Activated CD4-positive, alpha-beta memory T cell treated with anti-CD3 and anti-CD28 coated beads for 36 hours (primary cell): ENCODE measurements at regions not wholly inside any gene's neighbourhood (a gene's known extent, or its start where the extent isn't known, plus 50 kb on each side); places are given as distances from the start of the nearest gene placed in this dataset.
"Not testable (repeated sequence)": the region's sequence is repeated elsewhere in the genome, so short reads cannot be mapped to it uniquely, and the experiment has no call there.

Experiments used
- CTCF ChIA-PET: fragments of 350-600 bp; sonication (Branson Sonifier 250); formaldehyde crosslinking; loops from one replicate; lab custom pipeline; 2021; ENCODE audit warnings: antibody characterized with exemption, inconsistent platforms; lab: Charles Lee
- POLR2A ChIA-PET: fragments of 350-600 bp; sonication (Branson Sonifier 250); formaldehyde crosslinking; loops from one replicate; lab custom pipeline; 2021; ENCODE audit warnings: antibody characterized with exemption; lab: Charles Lee
- DNase-seq: peaks from one replicate; pipeline ENCODE4 v3.0.0-alpha.2; 2020
- H3K27ac Mint-ChIP-seq: one replicate; pipeline ENCODE4 v1.8.0; 2021; ENCODE audit warnings: mixed read lengths
- H3K27me3 Mint-ChIP-seq: one replicate; pipeline ENCODE4 v1.8.0; 2021; ENCODE audit warnings: mixed read lengths
- H3K36me3 Mint-ChIP-seq: one replicate; pipeline ENCODE4 v1.8.0; 2021; ENCODE audit warnings: mixed read lengths
- H3K4me1 Mint-ChIP-seq: one replicate; pipeline ENCODE4 v1.8.0; 2021; ENCODE audit warnings: low read depth, mixed read lengths
- H3K4me3 Mint-ChIP-seq: one replicate; pipeline ENCODE4 v1.8.0; 2021; ENCODE audit warnings: mild to moderate bottlenecking, mixed read lengths
- H3K9me3 Mint-ChIP-seq: one replicate; pipeline ENCODE4 v1.8.0; 2021; ENCODE audit warnings: mixed read lengths
- intact Hi-C: fragments of 100-400 bp; cut with micrococcal nuclease; formaldehyde crosslinking; loops from one replicate; pipeline ENCODE4 v1.15.1; 2023

DNA sequence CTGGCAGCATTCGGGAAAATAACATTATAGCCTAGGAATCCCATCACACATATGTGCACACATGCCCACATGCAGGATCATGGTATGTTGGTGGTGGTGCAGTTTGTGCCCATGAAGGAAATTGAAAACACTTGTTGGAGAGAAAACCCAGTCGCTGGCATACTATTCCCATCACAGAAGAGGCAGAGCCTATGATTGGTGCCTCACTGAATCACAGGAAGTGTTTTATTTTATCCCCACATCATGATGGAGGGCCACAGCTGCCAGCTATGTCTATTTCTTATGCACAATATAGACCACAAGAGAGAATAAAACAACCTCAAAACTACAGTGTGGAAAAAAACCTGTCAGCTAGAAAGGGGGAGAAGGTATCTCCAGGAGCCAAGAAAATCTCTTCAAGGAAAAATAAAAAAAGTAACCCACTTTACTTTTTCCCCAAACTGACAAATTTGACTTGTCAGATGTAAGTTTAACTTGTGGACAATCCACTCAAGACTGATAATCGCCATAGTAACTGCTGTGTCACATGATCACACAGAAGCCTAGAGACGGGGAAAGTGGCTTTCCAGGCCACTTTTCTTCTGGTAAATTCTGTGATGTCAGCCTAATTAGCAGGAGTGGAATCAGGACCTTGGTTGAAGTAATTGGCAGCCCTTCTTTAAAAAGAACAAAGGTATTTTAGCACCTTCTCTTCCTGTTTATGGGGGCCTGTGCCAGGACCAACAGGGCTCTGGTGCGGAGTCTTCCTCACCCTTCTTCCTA is 100.0 kb upstream of the PLGLB2 start:
- H3K9me3 Mint-ChIP-seq, H3K4me3 Mint-ChIP-seq, H3K4me1 Mint-ChIP-seq, H3K36me3 Mint-ChIP-seq, intact Hi-C loops, H3K27me3 Mint-ChIP-seq, CTCF ChIA-PET, DNase-seq, H3K27ac Mint-ChIP-seq, POLR2A ChIA-PET: not testable (repeated sequence)

DNA sequence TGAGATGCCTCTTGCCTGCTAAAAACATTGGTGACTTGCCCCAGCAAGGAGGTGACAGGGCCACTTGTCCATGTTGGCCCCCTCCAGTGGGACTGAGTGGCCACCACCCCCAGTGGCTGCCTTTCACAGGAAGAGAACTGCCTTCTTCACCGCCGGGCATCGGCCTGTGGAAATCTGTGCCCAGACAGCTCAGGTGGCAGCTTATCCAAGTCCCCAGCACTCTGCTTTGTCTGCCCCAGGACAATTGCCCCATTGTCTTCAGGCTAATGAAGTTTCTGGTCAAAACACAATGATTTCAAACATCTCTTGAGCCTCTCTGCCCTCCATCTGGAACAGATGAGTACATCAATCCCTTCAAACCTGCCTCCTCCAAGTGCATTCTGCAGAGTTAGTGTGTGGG is 99.1 kb upstream of the PLGLB2 start:
- POLR2A ChIA-PET, H3K4me3 Mint-ChIP-seq, H3K4me1 Mint-ChIP-seq, H3K27ac Mint-ChIP-seq, DNase-seq, H3K9me3 Mint-ChIP-seq, intact Hi-C loops, H3K27me3 Mint-ChIP-seq, H3K36me3 Mint-ChIP-seq, CTCF ChIA-PET: not testable (repeated sequence)

DNA sequence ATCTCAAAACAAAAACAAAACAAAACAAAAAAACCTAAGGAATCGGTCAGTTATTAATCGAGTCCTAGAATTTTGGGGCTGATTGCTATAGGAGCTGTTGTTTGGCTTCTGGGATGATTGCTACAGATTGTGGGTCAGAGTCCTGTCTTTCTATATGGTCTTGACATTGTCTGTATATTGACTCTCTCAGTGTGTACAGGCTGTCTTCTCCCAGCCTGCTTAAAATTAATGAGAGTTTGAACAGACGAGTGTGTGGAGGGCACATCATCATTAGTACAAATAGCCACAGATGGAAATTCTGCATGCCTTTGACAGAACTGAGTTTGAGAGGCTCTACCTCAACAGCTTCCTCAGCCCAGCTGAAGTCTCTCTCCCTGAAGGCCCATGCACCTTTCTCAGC is 98.0 kb upstream of the PLGLB2 start:
- H3K4me1 Mint-ChIP-seq, H3K9me3 Mint-ChIP-seq, H3K27me3 Mint-ChIP-seq, H3K27ac Mint-ChIP-seq, H3K4me3 Mint-ChIP-seq, CTCF ChIA-PET, POLR2A ChIA-PET, intact Hi-C loops, H3K36me3 Mint-ChIP-seq, DNase-seq: not testable (repeated sequence)

DNA sequence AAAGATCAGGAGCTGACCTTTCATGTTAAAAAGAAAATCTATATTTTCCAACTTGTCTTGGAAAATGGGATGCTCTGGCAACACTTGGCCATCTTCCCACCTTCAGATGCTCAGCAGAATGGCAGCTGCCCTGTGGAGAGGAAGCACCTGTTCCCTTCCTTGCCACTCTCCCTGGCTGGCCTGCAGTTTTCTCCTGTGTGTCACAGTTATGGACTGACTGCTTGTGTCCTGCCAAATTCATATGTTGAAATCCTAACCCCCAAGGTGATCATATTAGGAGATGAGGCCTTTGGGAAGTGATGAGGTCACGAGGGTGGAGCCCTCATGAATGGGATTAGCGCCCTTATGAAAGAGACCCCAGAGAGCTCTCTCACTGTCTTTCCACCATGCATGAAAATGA is 97.0 kb upstream of the PLGLB2 start:
- H3K27me3 Mint-ChIP-seq, intact Hi-C loops, H3K4me1 Mint-ChIP-seq: not testable (repeated sequence)

DNA sequence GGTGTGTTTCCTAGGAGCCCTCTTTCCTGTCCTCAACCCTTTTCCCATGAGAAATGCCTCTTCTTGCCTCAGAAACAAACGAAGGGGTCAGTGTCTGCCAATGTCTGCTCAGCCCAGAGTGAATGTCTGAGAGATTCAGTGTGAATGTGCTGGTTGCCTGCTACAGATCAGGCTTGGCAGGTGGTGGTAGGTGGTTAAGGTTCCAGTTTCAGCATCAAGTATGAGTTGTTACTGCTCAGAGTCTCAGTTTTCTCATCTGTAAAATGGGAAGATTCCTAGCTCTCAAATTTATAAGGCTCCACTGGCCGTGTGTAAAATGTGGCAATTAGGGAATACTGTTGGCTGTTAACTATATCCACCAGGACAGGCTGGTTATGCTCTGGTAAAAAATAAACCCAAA is 96.3 kb upstream of the PLGLB2 start:
- intact Hi-C loops, result not testable (repeated sequence)

More for the DNA sequence above, 97.0 kb upstream of the PLGLB2 start:
- POLR2A ChIA-PET, H3K4me3 Mint-ChIP-seq, H3K27ac Mint-ChIP-seq, CTCF ChIA-PET, H3K9me3 Mint-ChIP-seq, H3K36me3 Mint-ChIP-seq, DNase-seq: not testable (repeated sequence)

DNA sequence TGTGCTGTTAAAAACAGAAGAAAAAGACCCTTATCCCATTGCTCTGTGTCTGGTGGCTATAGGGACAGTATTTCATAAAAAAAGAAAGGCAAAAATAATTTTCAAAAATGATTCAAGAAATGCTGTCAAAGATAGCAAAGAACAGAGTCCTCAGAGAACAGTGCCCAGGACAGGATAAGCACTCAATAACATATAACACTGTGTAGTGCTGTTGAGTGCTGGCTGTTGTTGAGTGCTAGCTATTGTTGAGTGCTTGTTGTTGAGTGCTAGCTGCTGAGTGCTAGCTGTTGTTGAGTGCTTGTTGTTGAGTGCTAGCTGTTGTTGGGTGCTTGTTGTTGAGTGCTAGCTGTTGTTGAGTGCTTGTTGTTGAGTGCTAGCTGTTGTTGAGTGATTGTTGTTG is 94.5 kb upstream of the PLGLB2 start:
- H3K4me1 Mint-ChIP-seq, CTCF ChIA-PET, H3K27me3 Mint-ChIP-seq: not testable (repeated sequence)

More for the DNA sequence above, 96.3 kb upstream of the PLGLB2 start:
- POLR2A ChIA-PET, DNase-seq, H3K9me3 Mint-ChIP-seq, CTCF ChIA-PET, H3K27me3 Mint-ChIP-seq, H3K36me3 Mint-ChIP-seq, H3K4me3 Mint-ChIP-seq, H3K4me1 Mint-ChIP-seq, H3K27ac Mint-ChIP-seq: not testable (repeated sequence)

DNA sequence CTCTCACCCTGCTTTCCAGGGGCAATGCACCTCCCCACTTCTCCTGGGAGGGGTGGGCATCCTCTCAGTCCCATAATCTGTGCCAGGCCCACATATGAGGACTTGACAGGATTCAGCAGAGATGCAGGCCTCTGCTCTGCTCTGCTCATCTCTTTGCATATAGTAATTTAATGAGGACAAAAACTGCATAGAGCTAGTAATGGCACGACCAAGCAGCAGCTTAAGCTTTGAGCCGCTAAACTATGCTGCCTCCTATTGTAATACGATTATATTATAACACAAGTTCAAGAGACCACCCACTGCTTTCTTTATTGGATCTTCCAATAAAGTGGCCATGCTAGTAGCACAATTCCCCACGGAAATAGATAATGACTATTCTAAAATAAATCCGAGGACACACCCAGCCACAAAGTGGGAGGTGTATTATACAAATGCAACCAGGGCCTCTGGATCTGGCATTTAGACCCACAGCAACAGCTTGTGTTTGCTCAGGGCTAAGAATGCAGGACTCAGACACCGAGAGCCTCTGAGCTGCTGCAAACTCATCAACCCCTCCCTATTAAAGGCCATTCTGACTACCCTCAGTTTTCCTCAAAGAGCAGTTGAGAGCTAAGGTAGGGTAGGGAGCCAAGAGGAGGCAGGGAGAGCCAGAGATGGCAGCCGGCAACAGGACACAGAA is 93.6 kb upstream of the PLGLB2 start:
- H3K27ac Mint-ChIP-seq, CTCF ChIA-PET, H3K4me1 Mint-ChIP-seq, POLR2A ChIA-PET, H3K4me3 Mint-ChIP-seq, H3K27me3 Mint-ChIP-seq, intact Hi-C loops, DNase-seq, H3K9me3 Mint-ChIP-seq, H3K36me3 Mint-ChIP-seq: not testable (repeated sequence)

More for the DNA sequence above, 94.5 kb upstream of the PLGLB2 start:
- H3K4me3 Mint-ChIP-seq, H3K27ac Mint-ChIP-seq, intact Hi-C loops, DNase-seq, POLR2A ChIA-PET, H3K36me3 Mint-ChIP-seq, H3K9me3 Mint-ChIP-seq: not testable (repeated sequence)

DNA sequence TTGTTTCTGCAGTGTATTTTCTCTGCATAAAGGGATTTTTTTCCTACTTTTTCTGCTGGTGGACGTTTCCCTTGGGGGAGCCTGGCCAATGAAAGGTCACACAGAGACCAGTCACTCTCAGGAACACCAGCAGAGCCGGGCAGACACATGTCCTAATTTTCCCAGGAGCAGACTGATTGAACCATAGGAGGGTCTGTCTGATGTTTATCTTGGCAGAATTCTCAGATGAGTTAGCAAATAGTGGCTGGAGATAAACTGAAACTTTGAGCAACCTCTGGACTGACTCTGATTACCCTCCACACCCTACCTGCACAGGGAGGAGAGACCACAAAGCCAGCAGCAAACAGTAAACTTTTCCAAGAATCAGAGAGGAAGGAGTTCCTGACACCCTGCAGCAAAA is 90.0 kb upstream of the PLGLB2 start:
- H3K27ac Mint-ChIP-seq, H3K27me3 Mint-ChIP-seq, H3K4me3 Mint-ChIP-seq, CTCF ChIA-PET, POLR2A ChIA-PET, intact Hi-C loops, H3K4me1 Mint-ChIP-seq, H3K36me3 Mint-ChIP-seq, DNase-seq, H3K9me3 Mint-ChIP-seq: not testable (repeated sequence)

DNA sequence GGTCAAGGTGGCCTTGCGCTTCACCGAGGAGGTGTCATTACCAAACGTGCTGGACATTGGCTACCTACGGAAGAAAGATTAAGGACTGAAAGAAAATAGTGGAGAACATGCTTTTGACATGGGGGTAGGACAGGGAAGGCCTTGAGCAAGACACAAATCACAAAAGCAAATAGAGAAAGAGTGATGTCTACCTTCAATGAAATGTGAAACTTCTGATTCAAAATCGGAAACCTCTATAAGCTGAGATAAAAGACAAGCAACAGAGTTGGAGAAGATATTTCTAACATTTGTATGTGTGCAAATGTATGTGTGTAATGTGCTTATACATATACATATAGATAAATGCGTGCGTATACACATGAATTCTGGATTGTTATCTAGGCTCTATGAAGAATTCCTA is 89.5 kb upstream of the PLGLB2 start:
- POLR2A ChIA-PET, H3K9me3 Mint-ChIP-seq, CTCF ChIA-PET, H3K36me3 Mint-ChIP-seq, DNase-seq, intact Hi-C loops, H3K27me3 Mint-ChIP-seq, H3K27ac Mint-ChIP-seq, H3K4me1 Mint-ChIP-seq, H3K4me3 Mint-ChIP-seq: not testable (repeated sequence)

DNA sequence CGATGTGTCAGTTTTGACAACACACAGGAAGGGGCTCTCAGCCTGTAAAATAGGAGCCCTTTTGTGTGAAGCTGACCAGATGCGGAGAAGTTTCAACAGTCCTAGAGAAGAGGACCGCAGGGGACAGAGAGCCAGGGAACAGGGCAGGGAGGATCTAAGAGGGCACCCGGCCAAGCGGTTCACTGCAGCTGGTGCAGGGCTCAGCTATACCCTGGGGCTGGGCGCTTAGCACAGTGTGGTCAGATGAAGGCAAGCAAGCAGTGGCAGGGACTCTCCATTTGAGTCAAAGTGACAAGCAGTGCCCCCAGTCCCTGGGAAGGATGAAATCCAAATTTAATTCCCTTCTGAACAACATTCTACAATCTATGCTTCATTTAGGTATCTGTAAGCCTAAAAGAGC is 88.9 kb upstream of the PLGLB2 start:
- H3K36me3 Mint-ChIP-seq, POLR2A ChIA-PET: not testable (repeated sequence)

DNA sequence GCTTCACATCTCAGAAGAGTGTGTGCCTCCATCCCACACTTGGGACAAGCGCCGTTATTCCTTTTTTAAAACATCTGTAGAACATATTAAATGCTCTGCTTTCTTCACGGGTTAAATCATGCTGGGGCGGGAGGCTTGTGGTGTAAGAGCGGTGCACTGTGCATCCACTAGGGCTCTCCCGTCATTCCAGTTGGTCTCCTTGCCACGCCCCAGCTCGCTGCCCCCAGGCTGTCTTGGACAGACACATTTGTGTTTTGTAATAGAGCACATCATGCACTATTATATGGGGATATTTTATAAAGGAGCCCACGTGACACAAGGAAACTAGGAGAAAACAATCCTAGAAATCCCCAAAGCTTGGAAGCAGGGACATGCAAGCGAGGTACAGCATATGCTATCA is 87.7 kb upstream of the PLGLB2 start:
- DNase-seq, H3K36me3 Mint-ChIP-seq, intact Hi-C loops, H3K27ac Mint-ChIP-seq, H3K27me3 Mint-ChIP-seq, H3K9me3 Mint-ChIP-seq, H3K4me1 Mint-ChIP-seq, POLR2A ChIA-PET, CTCF ChIA-PET, H3K4me3 Mint-ChIP-seq: not testable (repeated sequence)

More for the DNA sequence above, 88.9 kb upstream of the PLGLB2 start:
- H3K27ac Mint-ChIP-seq, H3K4me3 Mint-ChIP-seq, CTCF ChIA-PET, intact Hi-C loops, H3K27me3 Mint-ChIP-seq, H3K9me3 Mint-ChIP-seq, H3K4me1 Mint-ChIP-seq, DNase-seq: not testable (repeated sequence)

DNA sequence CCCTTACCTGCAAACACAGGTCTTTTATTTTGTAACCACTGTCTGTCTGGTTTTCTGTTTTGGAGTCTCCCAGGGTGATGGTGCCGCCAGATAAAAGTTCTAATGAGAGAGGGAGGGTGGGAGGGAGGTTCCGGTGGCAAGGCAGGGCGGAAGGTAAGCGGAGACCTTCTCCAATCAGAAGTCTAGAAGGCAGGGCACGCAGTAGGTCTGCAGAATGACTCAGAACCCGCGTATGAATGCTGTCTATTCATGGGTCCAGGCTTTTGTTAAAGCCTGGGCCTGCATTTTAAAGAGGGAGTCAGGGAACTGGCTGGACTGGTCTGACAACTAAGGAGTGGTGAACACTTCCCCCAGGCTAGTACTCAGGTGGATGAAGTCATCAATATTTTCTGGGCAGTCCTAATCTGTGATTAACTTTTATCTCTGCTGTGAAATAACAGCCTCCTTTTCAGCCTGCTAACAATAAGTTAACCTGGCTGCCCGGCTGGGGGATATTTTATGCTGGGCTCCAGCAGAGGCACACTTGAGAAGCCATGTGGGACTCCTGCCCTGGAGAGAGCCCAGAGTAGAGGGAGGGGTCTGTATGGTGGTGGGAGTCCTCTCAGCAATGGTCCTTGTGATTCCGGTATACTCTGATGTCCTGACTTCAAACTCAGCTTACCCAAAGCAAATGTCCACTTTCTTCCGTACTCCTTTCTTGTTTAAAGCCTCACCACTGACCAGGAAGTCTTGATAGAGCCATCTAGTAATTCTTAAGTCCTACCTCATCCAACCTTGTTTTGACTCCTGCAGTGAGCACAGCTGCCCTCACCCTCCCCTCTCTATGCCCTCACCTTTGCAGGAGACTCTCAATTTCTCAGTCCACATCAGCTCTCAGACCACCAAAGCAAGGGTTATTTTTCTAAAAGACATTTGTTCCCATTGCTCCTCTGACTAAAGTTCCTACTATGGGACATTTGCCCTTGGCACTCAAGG is 85.3 kb upstream of the PLGLB2 start:
- H3K4me1 Mint-ChIP-seq, H3K36me3 Mint-ChIP-seq, H3K9me3 Mint-ChIP-seq, DNase-seq, intact Hi-C loops, CTCF ChIA-PET, POLR2A ChIA-PET, H3K27ac Mint-ChIP-seq, H3K27me3 Mint-ChIP-seq, H3K4me3 Mint-ChIP-seq: not testable (repeated sequence)
